CD4-positive, alpha-beta T cell treated with Interleukin-15 for 4 hours (primary cell): ENCODE measurements at regions not wholly inside any gene's neighbourhood (a gene's known extent, or its start where the extent isn't known, plus 50 kb on each side); places are given as distances from the start of the nearest gene placed in this dataset.
A peak's percentile ranks its signal among the peaks of the same experiment; 100 is the strongest.

Source experiments
- DNase-seq: peaks from one replicate; pipeline ENCODE4 v3.0.0-alpha.2; 2020; ENCODE audit warnings: low spot score

GRCh38 chr18:34978533-34978893, 62.7 kb upstream of the MAPRE2 start:
- DNase-seq = no peak

- peak; percentile 70 for DNase-seq
These were observed 62.1 kb upstream of the MAPRE2 start for GRCh38 chr18:34978953-34979608.

- no peak for DNase-seq
These were observed 59.7 kb upstream of the MAPRE2 start for GRCh38 chr18:34981487-34981886.

GRCh38 chr18:34985963-34986362, 55.2 kb upstream of the MAPRE2 start:
- no peak for DNase-seq

GRCh38 chr18:34990597-34990996, 50.6 kb upstream of the MAPRE2 start:
- DNase-seq = no peak

- no peak for DNase-seq
These were observed 50.1 kb upstream of the MAPRE2 start for GRCh38 chr18:34991152-34991551.
